Upper lobe of left lung (tissue), 4 donors: ENCODE measurements at regions not wholly inside any gene's neighbourhood (a gene's known extent, or its start where the extent isn't known, plus 50 kb on each side); places are given as distances from the start of the nearest gene placed in this dataset.

Experiments
- CTCF ChIP-seq, 6 experiments: fragments of 450-650 bp in 4 of 6; fragments of 200-600 bp in 2 of 6; sonication (generic) in 2 of 6; IDR thresholded peaks; one replicate each; pipeline ENCODE4 v1.5.1; 2016 to 2019; ENCODE audit warnings: antibody characterized with exemption in 6 of 6
- POLR2A ChIP-seq, 4 donors: fragments of 450-650 bp; IDR thresholded peaks; one replicate each; pipeline ENCODE4 v1.5.1; 2016 to 2017; ENCODE audit warnings: antibody characterized with exemption in 4 of 4, mild to moderate bottlenecking in 2 of 4

DNA sequence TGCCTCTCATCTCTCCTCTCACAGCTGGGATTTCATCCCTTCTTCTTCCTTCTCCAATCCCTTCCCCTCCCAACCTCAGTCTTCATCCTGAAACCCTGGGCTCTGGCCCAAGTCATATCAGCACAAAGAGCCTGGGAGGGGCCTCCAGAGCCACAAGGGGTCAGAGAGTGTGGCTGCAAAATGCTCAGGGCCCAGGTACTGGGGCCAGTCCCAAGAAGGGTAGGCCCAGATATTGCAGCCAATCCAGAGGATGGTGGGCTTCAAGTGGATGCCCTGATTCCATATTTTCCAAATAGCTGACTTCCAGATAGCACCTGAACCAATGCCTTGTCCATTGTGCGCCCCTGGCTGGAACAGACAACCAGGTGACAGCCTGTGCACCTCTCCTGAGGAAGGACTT is 193.9 kb downstream of the MED10 start:
- TF ChIP-seq CTCF (IDR thresholded peaks at IDR 0.05), result no peak
- no peak for TF ChIP-seq POLR2A (IDR thresholded peaks at IDR 0.05)
